B cell (primary cell): ENCODE measurements at regions not wholly inside any gene's neighbourhood (a gene's known extent, or its start where the extent isn't known, plus 50 kb on each side); places are given as distances from the start of the nearest gene placed in this dataset.

ENCODE experiments used
- ATAC-seq: fragments of 200-7000 bp; cut with Tn5 transposase; one replicate; pipeline ENCODE4 v1.10.0; 2021; ENCODE audit warnings: low read depth, mild to moderate bottlenecking, moderate number of reproducible peaks, moderate library complexity
- CTCF ChIA-PET: fragments of 350-600 bp; sonication (Branson Sonifier 250); formaldehyde crosslinking; loops from one replicate; lab custom pipeline; 2021; ENCODE audit warnings: antibody characterized with exemption, inconsistent platforms; lab: Charles Lee
- POLR2A ChIA-PET: fragments of 350-600 bp; sonication (Branson Sonifier 250); formaldehyde crosslinking; loops from one replicate; lab custom pipeline; 2021; ENCODE audit warnings: antibody characterized with exemption; lab: Charles Lee
- DNase-seq: peaks from one replicate; pipeline ENCODE4 v3.0.0; 2013
- H2AFZ ChIP-seq: 2 replicates; pipeline ENCODE4 v1.6.1; 2012; ENCODE audit warnings: mild to moderate bottlenecking, low read depth, low read length; ENCODE audit not compliant: insufficient read depth, poor library complexity, severe bottlenecking
- H3K27ac ChIP-seq, 2 donors: 1 replicate in 1 of 2; 2 replicates in 1 of 2; pipeline ENCODE4 v1.5.1; 2012 to 2013; ENCODE audit warnings: low read length in 2 of 2, mild to moderate bottlenecking in 2 of 2, moderate library complexity in 1 of 2
- H3K27me3 ChIP-seq, 4 experiments: fragments of 200-600 bp in 1 of 4; sonication (generic) in 1 of 4; replicated peaks in 1 of 4; 1 replicate in 2 of 4; 2 replicates in 2 of 4; pipeline versions ENCODE4 v1.6.1 to v1.7.0; 2013 to 2016; ENCODE audit warnings: low read length in 3 of 4, mild to moderate bottlenecking in 2 of 4, mixed read lengths in 1 of 4, moderate library complexity in 1 of 4; ENCODE audit not compliant: insufficient read depth in 4 of 4, control insufficient read depth in 3 of 4; ENCODE audit errors: control extremely low read depth in 1 of 4
- H3K36me3 ChIP-seq, 2 experiments: replicated peaks in 1 of 2; 1 replicate in 1 of 2; 2 replicates in 1 of 2; pipeline versions ENCODE4 v1.6.1 to v1.7.1; 2013; ENCODE audit warnings: low read length in 1 of 2; ENCODE audit not compliant: insufficient read depth in 2 of 2, control insufficient read depth in 1 of 2; ENCODE audit errors: control extremely low read depth in 1 of 2, extremely low read depth in 1 of 2
- H3K4me1 ChIP-seq, 2 donors: fragments of 200-600 bp in 1 of 2; sonication (generic) in 1 of 2; 1 replicate in 1 of 2; 2 replicates in 1 of 2; pipeline versions ENCODE4 v1.5.1 to v1.6.1; 2013 to 2017; ENCODE audit warnings: low read length in 2 of 2; ENCODE audit not compliant: control insufficient read depth in 2 of 2, insufficient read depth in 2 of 2
- H3K4me2 ChIP-seq: replicated peaks from 2 replicates; pipeline ENCODE3; 2012; ENCODE audit warnings: mild to moderate bottlenecking, low read depth, low read length; ENCODE audit not compliant: poor library complexity, severe bottlenecking
- H3K4me3 ChIP-seq, 5 experiments: fragments of 200-600 bp in 1 of 5; sonication (generic) in 1 of 5; 1 replicate in 3 of 5; 2 replicates in 2 of 5; pipeline versions ENCODE4 v1.5.1 to v1.7.0; 2011 to 2016; ENCODE audit warnings: low read length in 4 of 5, mild to moderate bottlenecking in 4 of 5, low read depth in 2 of 5, control low read depth in 1 of 5, moderate library complexity in 1 of 5; ENCODE audit not compliant: insufficient read depth in 1 of 5; ENCODE audit errors: control extremely low read depth in 1 of 5, extremely low read depth in 1 of 5
- H3K79me2 ChIP-seq: fragments of 200-600 bp; sonication (generic); one replicate; pipeline ENCODE4 v1.6.0; 2016; ENCODE audit warnings: low read length; ENCODE audit not compliant: control insufficient read depth, insufficient read depth
- H3K9ac ChIP-seq: fragments of 200-600 bp; sonication (generic); 2 replicates; pipeline ENCODE4 v1.6.1; 2017; ENCODE audit warnings: mild to moderate bottlenecking, low read length, moderate library complexity
- H3K9me3 ChIP-seq, 3 donors: one replicate each; pipeline versions ENCODE4 v1.6.1 to v1.7.1; 2013; ENCODE audit warnings: low read length in 2 of 3; ENCODE audit not compliant: control insufficient read depth in 2 of 3, insufficient read depth in 1 of 3; ENCODE audit errors: control extremely low read depth in 1 of 3
- H4K20me1 ChIP-seq: 2 replicates; pipeline ENCODE4 v1.6.0; 2012; ENCODE audit warnings: mild to moderate bottlenecking, low read length; ENCODE audit not compliant: insufficient read depth, control insufficient read depth, poor library complexity, severe bottlenecking
- H3K27ac Mint-ChIP-seq: one replicate; pipeline ENCODE4 v1.8.0; 2021; ENCODE audit warnings: mixed read lengths
- H3K27me3 Mint-ChIP-seq: one replicate; pipeline ENCODE4 v1.8.0; 2021; ENCODE audit warnings: mixed read lengths
- H3K4me1 Mint-ChIP-seq: one replicate; pipeline ENCODE4 v1.8.0; 2021; ENCODE audit warnings: mixed read lengths
- H3K4me3 Mint-ChIP-seq: one replicate; pipeline ENCODE4 v1.8.0; 2021; ENCODE audit warnings: mixed read lengths
- H3K9me3 Mint-ChIP-seq: one replicate; pipeline ENCODE4 v1.8.0; 2022; ENCODE audit warnings: mixed read lengths; ENCODE audit not compliant: insufficient read depth
- EZH2 ChIP-seq: IDR thresholded peaks from 2 replicates; pipeline ENCODE4 v1.6.1; 2012; ENCODE audit warnings: borderline replicate concordance, low read depth, mild to moderate bottlenecking, moderate library complexity, low read length; ENCODE audit not compliant: insufficient read depth, poor library complexity, severe bottlenecking
- WGBS: methylation state at CpG from one replicate; pipeline ENCODE4 v1.1.5; 2013; ENCODE audit warnings: missing lambda C conversion rate; ENCODE audit not compliant: insufficient coverage; 5-methylcytosine and 5-hydroxymethylcytosine counted together
- intact Hi-C: fragments of 100-400 bp; cut with micrococcal nuclease; formaldehyde crosslinking; loops from one replicate; pipeline ENCODE4 v1.10.0; 2022
- TF ChIP-seq, protein P1 (sequence below): fragments of 200-600 bp; IDR thresholded peaks from one replicate; pipeline ENCODE4 v1.8.0; 2022; ENCODE audit warnings: antibody characterized with exemption, mild to moderate bottlenecking

- H3K4me2 ChIP-seq = peak overlapping the region; percentile 82
- 30% methylated on average over 35 of the region's 36 CpGs for WGBS
- H3K27me3 Mint-ChIP-seq = no peaks in the 10 kb centered on the region
- no peaks in the 10 kb centered on the region for H3K79me2 ChIP-seq
- peak overlapping the region; percentile 64 for H2AFZ ChIP-seq
- no peaks in the 10 kb centered on the region for H3K27me3 ChIP-seq
- intact Hi-C loops = loop anchor here (1.0 to 2.0 kb wide), 2 partner anchors 183 to 635 kb away; partner anchors contain the start of genes SEC14L1 and TNRC6C
- ChIA-PET POLR2A (interaction anchor here (0.5 to 4.3 kb wide), 14 partner anchors 11 to 635 kb away, joined by 3 to 31 read pairs (median 6); partner anchors contain the start of gene TNRC6C), CTCF (interaction anchor here (0.8 to 2.6 kb wide), 8 partner anchors 8 to 171 kb away, joined by 3 to 12 read pairs (median 4); no protein-coding TSS in a partner anchor)
- no peaks in the 10 kb centered on the region for H4K20me1 ChIP-seq
- H3K4me3 Mint-ChIP-seq = peak overlapping the region; percentile 93
- peaks cover 91 to 98% of the 10 kb centered on the region in 2 donors for H3K4me1 ChIP-seq
- peaks cover 90% of the 10 kb centered on the region for H3K4me1 Mint-ChIP-seq
- DNase-seq (peak; percentile 76), ATAC-seq (peak; percentile 11)
- no peaks in the 10 kb centered on the region for H3K36me3 ChIP-seq
- H3K9me3 ChIP-seq = peaks cover 0 to 16% (median 0%) of the 10 kb centered on the region in 3 donors
- H3K27ac Mint-ChIP-seq = peak overlapping the region; percentile 90
- TF ChIP-seq EZH2 = no peak
- TF ChIP-seq, protein P1, sequence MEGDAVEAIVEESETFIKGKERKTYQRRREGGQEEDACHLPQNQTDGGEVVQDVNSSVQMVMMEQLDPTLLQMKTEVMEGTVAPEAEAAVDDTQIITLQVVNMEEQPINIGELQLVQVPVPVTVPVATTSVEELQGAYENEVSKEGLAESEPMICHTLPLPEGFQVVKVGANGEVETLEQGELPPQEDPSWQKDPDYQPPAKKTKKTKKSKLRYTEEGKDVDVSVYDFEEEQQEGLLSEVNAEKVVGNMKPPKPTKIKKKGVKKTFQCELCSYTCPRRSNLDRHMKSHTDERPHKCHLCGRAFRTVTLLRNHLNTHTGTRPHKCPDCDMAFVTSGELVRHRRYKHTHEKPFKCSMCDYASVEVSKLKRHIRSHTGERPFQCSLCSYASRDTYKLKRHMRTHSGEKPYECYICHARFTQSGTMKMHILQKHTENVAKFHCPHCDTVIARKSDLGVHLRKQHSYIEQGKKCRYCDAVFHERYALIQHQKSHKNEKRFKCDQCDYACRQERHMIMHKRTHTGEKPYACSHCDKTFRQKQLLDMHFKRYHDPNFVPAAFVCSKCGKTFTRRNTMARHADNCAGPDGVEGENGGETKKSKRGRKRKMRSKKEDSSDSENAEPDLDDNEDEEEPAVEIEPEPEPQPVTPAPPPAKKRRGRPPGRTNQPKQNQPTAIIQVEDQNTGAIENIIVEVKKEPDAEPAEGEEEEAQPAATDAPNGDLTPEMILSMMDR = no peak
- peaks cover 3% of the 10 kb centered on the region for H3K9me3 Mint-ChIP-seq
- H3K9ac ChIP-seq = peak overlapping the region; percentile 56
- peak overlapping the region in 4 of 5 experiments; percentile 36 to 46 (median 44) for H3K4me3 ChIP-seq
- peak overlapping the region; percentile 82 to 87 for H3K27ac ChIP-seq
These were observed 182.8 kb downstream of the SEC14L1 start for GRCh38 chr17:77323413-77324171.
